Loucy (cell line): ENCODE measurements at regions not wholly inside any gene's neighbourhood (a gene's known extent, or its start where the extent isn't known, plus 50 kb on each side); places are given as distances from the start of the nearest gene placed in this dataset.

ENCODE experiments used
- H2AFZ ChIP-seq: fragments of 200-600 bp; sonication (generic); 2 replicates; pipeline ENCODE4 v1.6.0; 2016; ENCODE audit warnings: antibody characterized with exemption, mild to moderate bottlenecking, low read length, moderate library complexity
- H3F3A ChIP-seq: fragments of 200-600 bp; 2 replicates; pipeline ENCODE4 v1.6.0; 2016; ENCODE audit warnings: antibody characterized with exemption, low read depth, mild to moderate bottlenecking
- H3K27me3 ChIP-seq: fragments of 200-600 bp; sonication (generic); 2 replicates; pipeline ENCODE4 v1.6.1; 2014; ENCODE audit warnings: low read length, mild to moderate bottlenecking; ENCODE audit not compliant: insufficient read depth, poor library complexity, severe bottlenecking
- H3K36me3 ChIP-seq: fragments of 200-600 bp; sonication (generic); 2 replicates; pipeline ENCODE4 v1.6.1; 2016; ENCODE audit warnings: low read length; ENCODE audit not compliant: insufficient read depth
- H3K4me1 ChIP-seq: fragments of 200-600 bp; sonication (generic); 2 replicates; pipeline ENCODE4 v1.5.1; 2014; ENCODE audit warnings: low read length, mild to moderate bottlenecking; ENCODE audit not compliant: insufficient read depth, poor library complexity, severe bottlenecking
- H3K4me2 ChIP-seq: fragments of 200-600 bp; sonication (generic); 2 replicates; pipeline ENCODE4 v1.6.0; 2014; ENCODE audit warnings: antibody characterized with exemption, low read length, low read depth, mild to moderate bottlenecking; ENCODE audit not compliant: poor library complexity, severe bottlenecking
- H3K4me3 ChIP-seq: fragments of 200-600 bp; sonication (generic); 2 replicates; pipeline ENCODE4 v1.5.1; 2014; ENCODE audit warnings: low read length, mild to moderate bottlenecking, mixed read lengths; ENCODE audit not compliant: poor library complexity, severe bottlenecking
- H3K79me2 ChIP-seq: fragments of 200-600 bp; sonication (generic); 2 replicates; pipeline ENCODE4 v1.6.1; 2014; ENCODE audit warnings: low read length; ENCODE audit not compliant: insufficient read depth
- H3K9ac ChIP-seq: fragments of 200-600 bp; sonication (generic); 2 replicates; pipeline ENCODE4 v1.6.0; 2014; ENCODE audit warnings: mild to moderate bottlenecking, low read depth, low read length, moderate library complexity; ENCODE audit not compliant: poor library complexity, severe bottlenecking
- H3K9me2 ChIP-seq: fragments of 200-600 bp; sonication (generic); replicated peaks from 2 replicates; pipeline ENCODE4 v1.6.1; 2016; ENCODE audit warnings: low read depth, low read length, mixed read lengths
- H3K9me3 ChIP-seq: fragments of 200-600 bp; sonication (generic); 2 replicates; pipeline ENCODE4 v1.6.1; 2014; ENCODE audit warnings: mild to moderate bottlenecking, antibody characterized with exemption, low read length, low read depth; ENCODE audit not compliant: insufficient read depth
- H4K20me1 ChIP-seq: fragments of 200-600 bp; sonication (generic); 2 replicates; pipeline ENCODE4 v1.6.0; 2014; ENCODE audit warnings: antibody characterized with exemption, low read length, mild to moderate bottlenecking; ENCODE audit not compliant: insufficient read depth, poor library complexity, severe bottlenecking
- EZH2phosphoT487 ChIP-seq: fragments of 200-600 bp; IDR thresholded peaks from 2 replicates; pipeline ENCODE4 v1.6.1; 2018; ENCODE audit warnings: antibody characterized with exemption, mild to moderate bottlenecking, moderate library complexity, borderline replicate concordance
- TF ChIP-seq, protein P1 (sequence below): fragments of 200-600 bp; sonication (generic); conservative IDR thresholded peaks from 2 replicates; pipeline ENCODE4 v1.5.1; 2014; ENCODE audit warnings: mild to moderate bottlenecking, antibody characterized with exemption, low read length

DNA sequence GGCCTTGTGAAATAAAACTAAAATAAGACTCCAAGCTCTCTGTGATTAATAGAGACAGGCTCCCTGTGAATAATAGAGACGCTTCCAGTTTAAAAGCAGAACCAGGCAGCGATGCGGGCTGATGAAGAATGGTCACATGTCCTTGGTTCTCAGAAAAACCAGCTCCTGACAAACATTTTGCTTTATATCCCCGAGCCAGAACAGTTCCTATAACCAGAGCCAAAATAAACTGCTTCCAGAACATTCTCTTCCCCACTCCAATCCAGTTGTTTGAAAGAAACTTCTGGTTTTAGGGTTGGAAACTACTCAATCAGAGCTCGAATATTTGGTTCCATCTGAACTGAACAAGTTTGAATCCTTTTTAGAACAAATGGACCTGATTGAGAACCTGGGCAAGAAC is 213.7 kb downstream of the TSN start:
- Histone ChIP-seq H3K9me2 (no peaks in the 10 kb centered on the region), H3K4me2 (no peak overlapping the region), H3K79me2 (no peaks in the 10 kb centered on the region), H3K9me3 (no peaks in the 10 kb centered on the region), H3K9ac (no peak overlapping the region), H3F3A (no peaks in the 10 kb centered on the region), H3K27me3 (no peaks in the 10 kb centered on the region), H3K4me1 (no peaks in the 10 kb centered on the region), H3K36me3 (no peaks in the 10 kb centered on the region), H3K4me3 (no peak overlapping the region), H4K20me1 (no peaks in the 10 kb centered on the region), H2AFZ (no peak overlapping the region)
- TF ChIP-seq, protein P1, sequence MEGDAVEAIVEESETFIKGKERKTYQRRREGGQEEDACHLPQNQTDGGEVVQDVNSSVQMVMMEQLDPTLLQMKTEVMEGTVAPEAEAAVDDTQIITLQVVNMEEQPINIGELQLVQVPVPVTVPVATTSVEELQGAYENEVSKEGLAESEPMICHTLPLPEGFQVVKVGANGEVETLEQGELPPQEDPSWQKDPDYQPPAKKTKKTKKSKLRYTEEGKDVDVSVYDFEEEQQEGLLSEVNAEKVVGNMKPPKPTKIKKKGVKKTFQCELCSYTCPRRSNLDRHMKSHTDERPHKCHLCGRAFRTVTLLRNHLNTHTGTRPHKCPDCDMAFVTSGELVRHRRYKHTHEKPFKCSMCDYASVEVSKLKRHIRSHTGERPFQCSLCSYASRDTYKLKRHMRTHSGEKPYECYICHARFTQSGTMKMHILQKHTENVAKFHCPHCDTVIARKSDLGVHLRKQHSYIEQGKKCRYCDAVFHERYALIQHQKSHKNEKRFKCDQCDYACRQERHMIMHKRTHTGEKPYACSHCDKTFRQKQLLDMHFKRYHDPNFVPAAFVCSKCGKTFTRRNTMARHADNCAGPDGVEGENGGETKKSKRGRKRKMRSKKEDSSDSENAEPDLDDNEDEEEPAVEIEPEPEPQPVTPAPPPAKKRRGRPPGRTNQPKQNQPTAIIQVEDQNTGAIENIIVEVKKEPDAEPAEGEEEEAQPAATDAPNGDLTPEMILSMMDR: no peak
- TF ChIP-seq EZH2phosphoT487: no peak

DNA sequence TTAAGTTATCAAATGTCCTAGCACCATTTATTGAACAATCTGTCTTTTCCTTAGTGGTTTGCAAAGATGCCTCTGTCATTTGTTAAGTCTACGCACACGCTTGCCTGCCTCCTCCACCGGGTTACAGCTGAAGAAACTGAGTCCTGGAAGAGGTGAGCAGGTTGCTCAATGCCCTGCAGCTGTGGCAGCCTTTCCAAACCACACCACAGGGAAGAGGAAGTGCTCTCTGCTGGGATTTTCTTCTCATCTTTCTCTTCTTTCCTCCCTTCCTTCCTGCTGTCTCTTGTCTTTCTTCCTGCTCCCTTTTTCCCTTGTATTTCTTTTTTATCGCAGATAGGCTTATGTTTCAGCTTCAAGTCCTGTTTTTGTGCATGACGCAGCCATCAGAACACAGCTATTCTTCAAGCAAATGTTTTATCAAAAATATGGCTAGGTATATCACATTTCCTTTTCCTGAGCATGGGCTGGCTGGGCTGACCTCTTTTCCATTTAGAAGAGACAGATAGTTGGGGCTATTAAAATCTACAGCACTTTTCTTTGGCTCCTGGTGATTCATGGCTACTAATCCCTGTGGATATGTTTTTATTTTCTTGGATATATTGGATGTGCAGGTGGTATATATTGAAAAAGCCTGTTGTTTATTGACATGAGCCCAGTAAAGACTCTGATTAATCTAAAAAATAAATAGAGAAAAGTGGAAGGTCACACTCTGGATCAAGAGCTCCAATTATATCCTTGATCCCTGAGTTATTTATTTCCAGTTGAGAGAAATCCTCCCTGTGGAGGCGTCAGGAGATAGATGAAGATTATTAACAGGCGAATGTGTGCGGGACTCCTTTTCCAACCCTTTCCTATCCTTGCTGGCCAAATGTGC is 214.6 kb downstream of the TSN start:
- TF ChIP-seq, protein P1: no peak
- no peak for TF ChIP-seq EZH2phosphoT487
- H3K79me2 ChIP-seq: no peaks in the 10 kb centered on the region
- H3K4me2 ChIP-seq: no peak overlapping the region
- H3K9me3 ChIP-seq: no peaks in the 10 kb centered on the region
- H2AFZ ChIP-seq: no peak overlapping the region
- H3K4me3 ChIP-seq: no peak overlapping the region
- no peaks in the 10 kb centered on the region for H3K27me3 ChIP-seq
- peaks cover 4% of the 10 kb centered on the region for H3K4me1 ChIP-seq
- no peaks in the 10 kb centered on the region for H3F3A ChIP-seq
- no peaks in the 10 kb centered on the region for H3K36me3 ChIP-seq
- H3K9me2 ChIP-seq: no peaks in the 10 kb centered on the region
- no peaks in the 10 kb centered on the region for H4K20me1 ChIP-seq
- H3K9ac ChIP-seq: no peak overlapping the region

DNA sequence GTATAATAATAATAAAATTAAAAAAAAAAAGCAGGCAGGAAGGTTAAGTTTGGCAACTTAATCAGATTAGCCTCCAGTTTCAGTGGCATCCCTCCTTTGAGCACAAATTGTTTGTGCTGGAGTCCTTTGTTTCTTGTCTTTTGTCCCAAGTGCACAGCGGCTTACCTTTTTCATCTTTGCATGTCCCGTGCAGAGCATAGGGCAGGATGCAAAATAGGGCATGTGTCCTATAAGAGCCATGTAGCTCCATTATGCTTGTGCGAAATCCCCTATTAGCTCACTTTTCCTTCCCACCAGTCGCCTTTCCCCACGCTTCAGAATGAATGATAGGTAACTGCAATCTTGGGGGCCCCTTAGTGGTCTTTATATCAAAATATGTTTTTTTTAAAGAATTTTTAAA is 216.8 kb downstream of the TSN start:
- no peaks in the 10 kb centered on the region for H3F3A ChIP-seq
- no peaks in the 10 kb centered on the region for H3K79me2 ChIP-seq
- H2AFZ ChIP-seq: no peak overlapping the region
- no peaks in the 10 kb centered on the region for H3K27me3 ChIP-seq
- no peak overlapping the region for H3K9ac ChIP-seq
- no peak for TF ChIP-seq EZH2phosphoT487
- TF ChIP-seq, protein P1: no peak
- no peaks in the 10 kb centered on the region for H4K20me1 ChIP-seq
- no peaks in the 10 kb centered on the region for H3K36me3 ChIP-seq
- H3K4me2 ChIP-seq: no peak overlapping the region
- H3K9me3 ChIP-seq: no peaks in the 10 kb centered on the region
- H3K9me2 ChIP-seq: no peaks in the 10 kb centered on the region
- no peak overlapping the region for H3K4me3 ChIP-seq
- peaks cover 4% of the 10 kb centered on the region for H3K4me1 ChIP-seq
